GM18909 (cell line): ENCODE measurements at regions not wholly inside any gene's neighbourhood (a gene's known extent, or its start where the extent isn't known, plus 50 kb on each side); places are given as distances from the start of the nearest gene placed in this dataset.

ENCODE experiments used
- ATAC-seq: cut with Tn5 transposase; IDR thresholded peaks from one replicate; pipeline ENCODE4 v1.9.1; 2021; ENCODE audit warnings: mild to moderate bottlenecking; ENCODE audit not compliant: unreplicated experiment, poor library complexity

- no peak for ATAC-seq
Measured at GRCh38 chr2:76469066-76469465, 758.4 kb upstream of the GCFC2 start.

- ATAC-seq, result no peak
Measured at GRCh38 chr2:76467326-76467725, 756.6 kb upstream of the GCFC2 start.

GRCh38 chr2:76464310-76464709 lies 753.6 kb upstream of the GCFC2 start:
- no peak for ATAC-seq

GRCh38 chr2:76461431-76461830 lies 750.7 kb upstream of the GCFC2 start:
- no peak for ATAC-seq

GRCh38 chr2:76455910-76456309 lies 745.2 kb upstream of the GCFC2 start:
- ATAC-seq, result no peak

GRCh38 chr2:76450024-76450475 lies 739.3 kb upstream of the GCFC2 start:
- no peak for ATAC-seq

GRCh38 chr2:76448956-76449355 lies 738.2 kb upstream of the GCFC2 start:
- ATAC-seq, result no peak

GRCh38 chr2:76447294-76447693 lies 736.6 kb upstream of the GCFC2 start:
- ATAC-seq, result no peak

- no peak for ATAC-seq
Measured at GRCh38 chr2:76446872-76447271, 736.2 kb upstream of the GCFC2 start.

GRCh38 chr2:76445880-76446279 lies 735.2 kb upstream of the GCFC2 start:
- no peak for ATAC-seq

- ATAC-seq, result no peak
Measured at GRCh38 chr2:76444732-76445131, 734.0 kb upstream of the GCFC2 start.

GRCh38 chr2:76437564-76437963 lies 726.8 kb upstream of the GCFC2 start:
- no peak for ATAC-seq

GRCh38 chr2:76429374-76429773 lies 718.7 kb upstream of the GCFC2 start:
- ATAC-seq, result no peak

- no peak for ATAC-seq
Measured at GRCh38 chr2:76427452-76427851, 716.7 kb upstream of the GCFC2 start.

- no peak for ATAC-seq
Measured at GRCh38 chr2:76415821-76416220, 705.1 kb upstream of the GCFC2 start.

- no peak for ATAC-seq
Measured at GRCh38 chr2:76413436-76413835, 702.7 kb upstream of the GCFC2 start.

GRCh38 chr2:76406134-76406855 lies 695.6 kb upstream of the GCFC2 start:
- no peak for ATAC-seq

GRCh38 chr2:76393356-76393755 lies 682.6 kb upstream of the GCFC2 start:
- no peak for ATAC-seq

- no peak for ATAC-seq
Measured at GRCh38 chr2:76391678-76392077, 681.0 kb upstream of the GCFC2 start.

GRCh38 chr2:76387294-76387693 lies 676.6 kb upstream of the GCFC2 start:
- no peak for ATAC-seq

- ATAC-seq, result no peak
Measured at GRCh38 chr2:76385943-76386342, 675.2 kb upstream of the GCFC2 start.

GRCh38 chr2:76381624-76382023 lies 670.9 kb upstream of the GCFC2 start:
- no peak for ATAC-seq
